ENCODE measurements at regions not wholly inside any gene's neighbourhood (a gene's known extent, or its start where the extent isn't known, plus 50 kb on each side); places are given as distances from the start of the nearest gene placed in this dataset.

- H3K36me3 ChIP-seq (ENCODE audit: insufficient read depth, low read length): no peaks in the 10 kb centered on the region
- H3K79me2 ChIP-seq (ENCODE audit: insufficient read depth, low read length): no peaks in the 10 kb centered on the region
- peak overlapping the region; percentile 6 for H3K4me2 ChIP-seq (ENCODE audit: low read length)
- DNase-seq (ENCODE audit: low read depth) (peak; percentile 78), FAIRE-seq (no peak)
- H2AFZ ChIP-seq (ENCODE audit: low read depth, low read length): no peak overlapping the region
- TF ChIP-seq CTCF (IDR thresholded peaks at IDR 0.05; ENCODE audit: insufficient read depth, low read depth, low read length) (no peak), EZH2 (IDR thresholded peaks at IDR 0.05; ENCODE audit: insufficient read depth, low read length) (no peak)
- no peak overlapping the region for H3K4me3 Mint-ChIP-seq (ENCODE audit: unreplicated experiment)
- no peaks in the 10 kb centered on the region for H4K20me1 ChIP-seq (ENCODE audit: insufficient read depth, low read length)
- peaks cover 15% of the 10 kb centered on the region for H3K4me1 ChIP-seq (ENCODE audit: insufficient read depth, low read length)
- H3K4me1 Mint-ChIP-seq (ENCODE audit: low read depth, unreplicated experiment): peaks cover 41% of the 10 kb centered on the region
- H3K9me3 ChIP-seq (ENCODE audit: insufficient read depth, low read depth, low read length): no peaks in the 10 kb centered on the region
- H3K27me3 ChIP-seq (ENCODE audit: insufficient read depth, low read length): no peaks in the 10 kb centered on the region
- no peaks in the 10 kb centered on the region for H3K27me3 Mint-ChIP-seq (ENCODE audit: low read depth, unreplicated experiment)
- H3K36me3 Mint-ChIP-seq (ENCODE audit: low read depth, unreplicated experiment): no peaks in the 10 kb centered on the region
- H3K9ac ChIP-seq (ENCODE audit: low read length): no peak overlapping the region
- no peaks in the 10 kb centered on the region for H3K9me3 Mint-ChIP-seq (ENCODE audit: unreplicated experiment)
- H3K4me3 ChIP-seq (ENCODE audit: insufficient read depth, low read depth, low read length): no peak overlapping the region
- peak overlapping the region; percentile 72 for H3K27ac Mint-ChIP-seq (ENCODE audit: unreplicated experiment)
- H3K27ac ChIP-seq (ENCODE audit: low read depth, low read length): no peak overlapping the region
Observed at GRCh38 chr20:11849976-11850670, 67.6 kb upstream of the BTBD3 start.

- no peaks in the 10 kb centered on the region for H3K27me3 ChIP-seq (ENCODE audit: insufficient read depth, low read length)
- no peak overlapping the region for H3K9ac ChIP-seq (ENCODE audit: low read length)
- no peaks in the 10 kb centered on the region for H3K79me2 ChIP-seq (ENCODE audit: insufficient read depth, low read length)
- H3K4me1 ChIP-seq (ENCODE audit: insufficient read depth, low read length): peaks cover 15% of the 10 kb centered on the region
- H3K4me3 Mint-ChIP-seq (ENCODE audit: unreplicated experiment): peak overlapping the region; percentile 30
- H3K4me1 Mint-ChIP-seq (ENCODE audit: low read depth, unreplicated experiment): peaks cover 33% of the 10 kb centered on the region
- no peaks in the 10 kb centered on the region for H4K20me1 ChIP-seq (ENCODE audit: insufficient read depth, low read length)
- DNase-seq (ENCODE audit: low read depth): peak; percentile 59
- FAIRE-seq: no peak
- H3K9me3 Mint-ChIP-seq (ENCODE audit: unreplicated experiment): no peaks in the 10 kb centered on the region
- no peak for TF ChIP-seq EZH2 (IDR thresholded peaks at IDR 0.05; ENCODE audit: insufficient read depth, low read length)
- no peak for TF ChIP-seq CTCF (IDR thresholded peaks at IDR 0.05; ENCODE audit: insufficient read depth, low read depth, low read length)
- no peaks in the 10 kb centered on the region for H3K36me3 ChIP-seq (ENCODE audit: insufficient read depth, low read length)
- H3K36me3 Mint-ChIP-seq (ENCODE audit: low read depth, unreplicated experiment): no peaks in the 10 kb centered on the region
- no peaks in the 10 kb centered on the region for H3K9me3 ChIP-seq (ENCODE audit: insufficient read depth, low read depth, low read length)
- no peak overlapping the region for H3K4me3 ChIP-seq (ENCODE audit: insufficient read depth, low read depth, low read length)
- H3K4me2 ChIP-seq (ENCODE audit: low read length): peak overlapping the region; percentile 6
- no peaks in the 10 kb centered on the region for H3K27me3 Mint-ChIP-seq (ENCODE audit: low read depth, unreplicated experiment)
- peak overlapping the region; percentile 35 for H3K27ac Mint-ChIP-seq (ENCODE audit: unreplicated experiment)
- H2AFZ ChIP-seq (ENCODE audit: low read depth, low read length): no peak overlapping the region
- no peak overlapping the region for H3K27ac ChIP-seq (ENCODE audit: low read depth, low read length)
Observed at GRCh38 chr20:11850901-11851300, 66.8 kb upstream of the BTBD3 start.

DNA sequence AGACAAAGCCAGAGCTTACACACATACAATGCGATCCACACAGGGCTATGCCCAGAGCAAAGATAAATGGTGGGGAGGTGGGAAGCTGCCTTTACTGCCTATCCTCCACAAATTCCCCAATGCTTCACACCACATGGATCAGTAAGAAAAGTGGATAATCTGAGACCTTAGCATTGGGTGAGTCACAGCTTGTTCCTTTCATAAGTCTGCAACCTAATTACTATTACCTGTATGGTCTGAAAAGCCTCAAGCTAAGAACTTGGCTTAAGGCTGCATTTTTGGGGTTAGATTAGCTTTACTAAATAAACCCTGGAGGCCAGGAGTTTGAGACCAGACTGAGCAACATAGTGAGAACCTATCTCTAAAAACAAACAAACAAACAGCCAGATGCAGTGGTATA is 66.0 kb upstream of the BTBD3 start:
- Histone ChIP-seq H4K20me1 (ENCODE audit: insufficient read depth, low read length) (no peaks in the 10 kb centered on the region), H3K27ac (ENCODE audit: low read depth, low read length) (no peak overlapping the region), H3K9ac (ENCODE audit: low read length) (no peak overlapping the region), H3K36me3 (ENCODE audit: insufficient read depth, low read length) (no peaks in the 10 kb centered on the region), H3K27me3 (ENCODE audit: insufficient read depth, low read length) (no peaks in the 10 kb centered on the region), H3K4me1 (ENCODE audit: insufficient read depth, low read length) (peaks cover 15% of the 10 kb centered on the region), H3K4me2 (ENCODE audit: low read length) (no peak overlapping the region), H2AFZ (ENCODE audit: low read depth, low read length) (no peak overlapping the region), H3K79me2 (ENCODE audit: insufficient read depth, low read length) (no peaks in the 10 kb centered on the region), H3K9me3 (ENCODE audit: insufficient read depth, low read depth, low read length) (no peaks in the 10 kb centered on the region), H3K4me3 (ENCODE audit: insufficient read depth, low read depth, low read length) (no peak overlapping the region)
- no peak for TF ChIP-seq CTCF (IDR thresholded peaks at IDR 0.05; ENCODE audit: insufficient read depth, low read depth, low read length)
- TF ChIP-seq EZH2 (IDR thresholded peaks at IDR 0.05; ENCODE audit: insufficient read depth, low read length): no peak
- no peak overlapping the region for H3K4me3 Mint-ChIP-seq (ENCODE audit: unreplicated experiment)
- no peak for DNase-seq (ENCODE audit: low read depth)
- H3K36me3 Mint-ChIP-seq (ENCODE audit: low read depth, unreplicated experiment): no peaks in the 10 kb centered on the region
- H3K27me3 Mint-ChIP-seq (ENCODE audit: low read depth, unreplicated experiment): no peaks in the 10 kb centered on the region
- no peaks in the 10 kb centered on the region for H3K9me3 Mint-ChIP-seq (ENCODE audit: unreplicated experiment)
- peak overlapping the region; percentile 59 for H3K27ac Mint-ChIP-seq (ENCODE audit: unreplicated experiment)
- H3K4me1 Mint-ChIP-seq (ENCODE audit: low read depth, unreplicated experiment): peaks cover 33% of the 10 kb centered on the region
- FAIRE-seq: no peak
